HG03103 (cell line): ENCODE measurements at regions not wholly inside any gene's neighbourhood (a gene's known extent, or its start where the extent isn't known, plus 50 kb on each side); places are given as distances from the start of the nearest gene placed in this dataset.

Experiments used
- ATAC-seq: cut with Tn5 transposase; IDR thresholded peaks from one replicate; pipeline ENCODE4 v1.9.1; 2021; ENCODE audit warnings: low read depth; ENCODE audit not compliant: unreplicated experiment

DNA sequence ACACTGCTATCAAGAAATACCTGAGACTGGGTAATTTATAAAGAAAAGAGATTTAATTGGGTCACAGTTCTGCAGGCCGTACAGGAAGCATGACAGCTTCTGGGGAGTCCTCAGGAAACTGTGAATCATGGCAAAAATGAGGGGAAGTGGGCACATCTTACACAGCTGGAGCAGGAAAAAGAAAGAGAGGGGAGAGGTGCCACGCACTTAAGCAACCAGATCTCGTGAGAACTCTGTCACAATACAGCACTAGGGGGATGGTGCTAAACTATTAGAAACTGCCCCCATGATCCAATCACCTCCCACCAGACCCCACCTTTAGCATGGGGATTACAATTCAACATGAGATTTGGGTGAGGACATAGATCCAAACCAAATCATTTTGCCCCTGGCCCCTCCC lies 105.5 kb upstream of the CPLX2 start:
- ATAC-seq: no peak

DNA sequence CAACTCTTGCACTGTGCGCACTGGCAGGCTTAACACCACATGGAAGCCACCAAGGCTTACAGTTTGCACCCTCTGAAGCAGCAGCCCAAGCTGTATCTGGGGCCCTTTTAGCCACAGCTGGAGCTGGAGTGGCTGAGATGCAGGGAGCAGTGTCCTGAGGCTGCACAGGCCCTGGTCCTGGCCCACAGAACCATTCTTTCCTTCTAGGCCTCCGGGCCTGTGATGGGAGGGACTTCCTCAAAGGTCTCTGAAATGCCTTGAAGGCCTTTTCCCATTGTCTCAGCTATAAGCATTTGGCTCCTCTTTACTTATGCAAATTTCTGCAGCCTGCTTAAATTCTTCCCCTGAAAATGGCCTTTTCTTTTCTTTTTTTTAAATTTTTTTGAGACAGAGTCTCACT lies 104.4 kb upstream of the CPLX2 start:
- no peak for ATAC-seq

DNA sequence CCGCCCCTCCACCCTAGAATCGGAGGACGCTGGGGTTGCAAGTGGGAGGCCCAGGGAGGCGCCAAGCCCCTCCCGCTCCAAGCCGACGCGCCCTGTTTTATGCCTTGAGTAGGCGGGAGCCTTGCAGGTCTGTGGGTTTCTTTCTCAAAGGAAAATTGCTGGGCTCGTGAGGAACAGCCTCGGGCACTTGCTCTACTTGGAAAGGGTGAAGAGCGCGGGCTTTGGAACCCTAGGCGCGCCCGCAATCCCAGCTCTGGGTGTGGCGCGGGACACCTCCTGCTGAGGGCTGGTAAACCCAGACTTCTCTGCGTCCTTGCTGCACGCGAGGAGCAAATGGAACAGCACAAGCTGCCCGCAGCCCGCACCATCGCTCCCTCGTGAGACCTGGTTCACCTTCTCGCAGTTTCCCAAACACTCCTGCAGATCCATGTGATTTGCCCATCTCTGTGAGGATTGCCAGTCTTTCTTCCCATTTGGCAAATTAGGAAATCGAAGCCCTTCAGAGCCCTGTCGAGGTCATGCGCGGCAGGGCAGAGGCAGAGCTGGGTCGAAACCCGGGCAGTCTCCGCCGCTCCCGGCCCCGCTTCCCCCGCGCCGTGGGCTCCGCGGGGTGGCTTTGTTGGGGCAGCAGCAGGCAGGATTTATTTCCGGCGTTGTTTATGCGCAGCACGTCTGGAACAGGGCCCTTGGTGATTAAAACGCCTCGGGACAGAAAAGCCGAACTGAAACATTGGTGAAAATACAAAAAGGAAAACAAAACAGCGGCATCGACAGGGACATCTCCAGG lies 98.4 kb upstream of the CPLX2 start:
- ATAC-seq: no peak

DNA sequence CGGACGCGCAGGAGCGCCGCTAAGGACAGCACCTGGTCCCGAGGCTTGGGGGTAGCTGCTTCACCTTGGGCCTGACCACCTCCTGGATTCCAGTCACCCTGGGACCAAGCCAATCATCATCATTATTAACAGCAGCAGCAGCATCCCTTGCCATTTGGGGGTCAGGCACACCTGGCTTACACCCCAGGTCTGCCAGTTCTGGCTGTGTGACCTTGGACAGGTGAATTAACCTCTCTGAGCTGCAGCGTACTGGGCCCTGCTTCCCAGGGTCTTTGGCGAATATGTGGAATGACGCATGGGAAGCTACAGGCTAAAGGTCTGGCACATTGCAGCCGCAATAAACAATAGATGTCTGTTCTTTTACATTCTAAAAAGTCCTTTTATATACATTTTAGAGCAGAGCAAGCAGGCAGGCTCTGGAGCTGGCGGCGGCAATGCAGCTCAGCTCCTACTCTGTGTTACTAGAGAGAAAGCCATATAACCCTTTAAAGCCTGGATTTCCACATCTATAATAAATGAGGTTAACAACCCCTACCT lies 97.8 kb upstream of the CPLX2 start:
- ATAC-seq: no peak

DNA sequence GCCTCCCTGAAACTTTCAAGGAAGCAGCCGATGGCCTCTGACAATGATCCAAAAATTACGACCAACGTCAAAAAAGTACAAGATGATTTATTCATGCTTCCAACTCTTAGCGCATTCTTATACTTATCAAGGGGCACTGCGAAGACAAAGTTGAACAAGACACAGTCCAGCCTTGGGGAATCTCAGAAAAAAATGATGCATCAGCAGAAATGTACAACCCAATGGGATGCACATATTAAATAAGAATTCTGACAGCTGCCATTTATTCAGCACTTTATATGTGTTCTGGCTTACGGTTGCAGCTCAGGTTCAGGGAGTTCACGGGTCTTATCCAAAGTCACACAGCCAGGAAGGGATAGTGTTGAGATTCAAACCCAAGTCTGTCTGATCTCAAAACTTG lies 96.0 kb upstream of the CPLX2 start:
- ATAC-seq: no peak

DNA sequence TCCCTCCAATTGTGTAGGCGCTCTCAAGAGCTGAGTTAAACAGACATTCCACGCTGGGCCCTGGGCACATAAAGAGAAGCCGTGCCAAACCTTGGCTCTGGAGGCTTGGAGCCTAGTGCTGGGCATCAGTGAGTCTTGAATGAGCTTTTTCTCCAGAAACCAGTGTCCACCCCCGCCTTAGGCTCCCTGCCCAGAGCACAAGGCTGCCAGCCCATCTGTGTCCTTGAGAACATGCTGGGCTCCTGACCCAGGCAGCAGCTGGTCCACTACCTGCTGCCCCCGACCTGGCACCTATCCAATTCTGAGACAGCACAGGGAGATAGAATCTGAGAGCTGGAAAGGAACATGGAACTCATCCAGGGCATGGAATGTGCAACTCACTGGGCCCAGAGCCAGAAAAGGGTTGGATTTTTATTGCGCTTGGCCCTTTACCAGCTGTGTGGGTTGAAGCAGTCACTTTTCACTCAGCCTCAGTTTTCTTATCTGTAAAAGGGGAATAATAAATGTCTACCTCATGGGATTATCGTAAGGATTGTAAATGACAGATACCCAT lies 92.4 kb upstream of the CPLX2 start:
- no peak for ATAC-seq

DNA sequence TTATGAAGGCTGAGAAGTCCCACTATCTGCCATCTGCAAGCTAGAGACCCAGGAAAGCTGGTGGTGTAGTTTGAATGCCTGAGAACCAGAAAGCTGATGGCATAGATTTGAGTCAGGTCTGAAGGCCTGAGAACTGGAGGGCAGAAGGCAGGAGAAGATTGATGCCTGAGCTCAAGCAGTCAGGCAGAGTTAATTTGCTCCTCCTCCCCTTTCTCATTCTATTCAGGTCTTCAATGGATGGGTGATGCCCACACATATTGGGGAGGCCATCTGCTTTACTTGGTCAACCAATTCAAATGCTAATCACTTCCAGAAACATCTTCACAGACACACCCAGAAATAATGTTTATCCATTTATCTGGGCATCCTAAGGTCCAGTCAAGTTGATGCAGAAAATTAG lies 87.6 kb upstream of the CPLX2 start:
- ATAC-seq: no peak

DNA sequence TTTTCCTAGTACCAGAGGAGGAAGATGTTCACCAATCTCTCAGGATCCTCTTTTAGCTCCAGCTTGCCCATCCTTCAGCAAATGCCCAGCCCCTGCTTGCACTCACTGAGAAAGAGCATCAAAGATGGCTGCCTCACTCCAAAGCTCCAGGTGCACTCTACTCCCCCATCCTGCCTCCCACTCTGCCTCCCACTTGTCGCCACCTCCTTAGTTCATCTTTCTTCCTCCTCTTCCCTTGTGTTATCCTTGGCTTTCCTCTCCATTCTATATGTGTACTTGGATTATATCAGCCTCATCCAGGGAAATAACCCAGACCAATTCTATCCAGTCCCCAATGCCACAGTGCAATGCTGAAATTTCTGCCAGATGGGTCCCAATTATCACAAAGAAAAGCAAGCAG lies 87.1 kb upstream of the CPLX2 start:
- ATAC-seq: no peak

DNA sequence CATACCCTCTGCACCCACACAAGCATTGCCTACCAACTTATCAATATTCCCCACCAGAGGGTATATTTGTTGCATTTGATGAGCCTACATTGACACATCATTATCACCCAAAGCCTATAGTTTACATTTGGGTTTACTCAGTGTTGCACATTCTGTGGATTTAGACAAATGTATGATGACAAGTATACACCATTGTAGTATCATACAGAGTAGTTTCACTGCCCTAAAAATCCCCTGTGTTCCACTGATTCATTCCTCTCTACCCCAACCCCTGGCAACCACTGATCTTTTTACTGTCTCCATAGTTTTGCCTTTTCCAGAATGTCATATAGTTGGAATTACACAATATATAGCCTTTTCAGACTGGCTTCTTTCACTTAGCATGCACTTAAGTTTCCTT lies 85.7 kb upstream of the CPLX2 start:
- no peak for ATAC-seq

DNA sequence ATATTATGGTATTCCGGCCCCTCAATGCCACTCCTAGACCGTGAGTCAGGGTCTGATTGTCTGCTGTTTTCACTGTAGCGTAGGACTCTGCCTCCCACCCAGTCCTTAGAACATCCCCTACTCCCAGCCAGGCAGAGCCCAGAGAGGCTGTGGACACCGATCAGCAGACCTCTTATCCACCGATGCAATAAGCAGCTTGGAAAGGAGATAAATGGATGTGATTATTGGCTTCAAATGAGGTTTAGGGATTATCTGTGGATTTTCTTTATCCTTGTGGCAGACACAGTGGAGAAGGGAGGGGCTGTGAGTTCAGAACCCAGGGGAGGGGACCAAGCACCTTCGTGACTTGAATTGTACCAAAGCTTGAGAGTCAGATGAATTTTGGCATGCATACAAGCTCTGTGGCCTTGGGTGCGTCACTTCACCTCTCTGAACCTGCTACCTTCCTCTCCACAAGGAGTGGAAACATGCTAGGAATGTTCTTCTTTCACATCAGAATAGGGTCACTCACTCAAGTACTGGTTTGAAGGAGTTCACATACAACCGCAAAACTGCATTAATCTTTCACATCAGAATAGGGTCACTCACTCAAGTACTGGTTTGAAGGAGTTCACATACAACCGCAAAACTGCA lies 83.1 kb upstream of the CPLX2 start:
- no peak for ATAC-seq

DNA sequence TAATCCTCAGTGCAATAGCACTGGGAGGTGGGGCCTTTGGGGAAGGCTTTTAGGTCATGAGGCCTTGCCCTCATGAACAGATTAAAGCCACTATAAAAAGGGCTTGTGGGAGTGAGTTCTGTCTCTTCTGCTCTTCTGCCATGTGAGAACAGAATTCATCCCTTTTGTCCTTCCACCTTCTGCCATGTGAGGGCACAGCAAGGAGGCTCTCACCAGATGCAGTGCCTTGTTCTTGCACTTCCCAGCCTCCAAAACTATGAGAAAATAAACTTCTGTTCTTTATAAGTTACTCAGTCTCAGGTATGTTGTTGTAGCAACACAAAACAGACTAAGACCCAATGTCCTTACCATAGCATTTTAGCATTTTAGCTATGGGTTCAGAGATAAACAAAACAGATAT lies 81.7 kb upstream of the CPLX2 start:
- ATAC-seq: no peak

DNA sequence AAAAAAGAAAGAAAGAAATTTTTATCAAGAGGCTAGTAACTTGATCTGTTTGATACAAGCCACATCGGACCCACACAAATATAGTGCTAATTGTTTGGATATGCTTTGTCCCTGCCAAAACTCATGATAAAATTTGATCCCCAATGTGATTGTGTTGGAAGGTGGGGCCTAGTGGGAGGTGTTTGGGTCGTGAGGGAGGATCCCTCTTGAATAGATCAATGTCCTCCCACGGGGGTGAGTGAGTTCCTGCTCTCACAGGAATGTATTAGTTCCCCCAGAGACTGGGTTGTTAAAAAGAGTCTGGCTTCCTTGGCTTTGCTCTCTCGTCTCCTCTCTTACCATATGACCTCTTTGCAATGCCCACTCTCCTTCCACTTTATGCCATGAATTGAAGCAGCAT lies 80.6 kb upstream of the CPLX2 start:
- no peak for ATAC-seq

DNA sequence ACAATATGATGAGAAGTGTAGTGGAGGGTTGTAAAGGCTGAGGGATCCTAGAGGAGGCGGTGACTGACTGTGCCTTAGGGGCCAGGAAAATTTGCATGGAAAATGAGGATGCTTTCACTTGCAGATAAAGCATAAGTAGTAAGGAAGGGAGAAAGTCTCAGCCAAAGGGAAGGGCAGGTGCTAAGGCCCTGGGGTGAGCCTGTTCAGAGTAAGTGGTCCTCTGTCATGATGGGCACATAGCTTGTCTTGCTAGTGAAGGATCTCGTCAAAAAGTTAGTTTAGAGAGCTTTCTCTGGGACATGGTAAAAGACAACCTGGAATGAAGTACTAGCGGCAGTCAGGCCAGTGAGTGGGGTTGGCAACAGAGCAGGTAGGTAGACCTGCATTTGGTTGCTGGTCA lies 75.4 kb upstream of the CPLX2 start:
- no peak for ATAC-seq

DNA sequence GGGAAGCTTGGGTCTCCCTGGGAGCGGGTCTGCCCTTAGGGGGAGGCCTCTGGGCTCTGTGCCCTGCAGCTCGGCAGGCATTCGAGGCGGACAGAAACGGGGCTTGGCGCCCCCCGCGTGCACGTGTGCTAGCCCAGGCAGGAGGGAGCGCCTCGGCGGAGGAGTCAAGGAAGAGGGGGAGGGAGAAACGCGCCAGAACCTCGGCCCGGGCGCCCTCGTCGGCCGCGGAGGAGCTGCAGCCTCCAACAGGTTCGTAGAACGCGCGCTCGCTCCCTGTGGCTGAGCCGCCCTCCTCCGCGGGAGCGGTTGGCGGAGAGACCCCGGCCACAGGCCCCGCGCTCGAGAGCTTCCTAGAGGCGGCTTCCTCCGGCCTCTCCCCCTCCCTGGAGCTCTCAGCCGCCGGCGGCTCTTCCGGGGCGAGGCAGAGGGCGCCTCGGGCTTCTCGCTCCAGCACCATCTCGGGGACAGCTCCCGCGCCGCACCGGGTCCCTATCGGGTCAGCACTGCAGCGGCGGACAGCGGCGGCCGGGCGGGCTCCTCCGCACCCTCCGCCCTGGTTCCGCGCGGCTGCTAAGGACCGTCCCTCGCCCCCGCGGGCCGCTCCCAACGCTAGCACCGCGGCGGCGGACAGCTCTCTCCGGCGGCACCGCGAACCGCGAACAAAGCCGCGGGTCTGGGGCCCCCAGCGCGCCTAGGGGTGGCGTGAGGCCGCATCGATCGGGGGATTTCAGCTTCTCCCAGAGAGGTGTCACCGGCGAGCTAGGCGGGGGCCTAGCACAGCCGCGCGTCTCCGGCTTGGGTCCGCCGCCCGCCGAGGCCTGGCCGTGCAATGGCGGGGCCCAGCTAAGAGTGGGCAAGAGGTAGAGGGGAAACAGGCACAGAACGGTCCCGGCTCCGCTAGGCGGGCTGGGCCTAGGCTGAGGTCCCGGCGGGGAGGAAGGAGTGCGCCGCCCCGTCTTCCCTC lies 74.6 kb upstream of the CPLX2 start:
- ATAC-seq: peak; percentile 72

DNA sequence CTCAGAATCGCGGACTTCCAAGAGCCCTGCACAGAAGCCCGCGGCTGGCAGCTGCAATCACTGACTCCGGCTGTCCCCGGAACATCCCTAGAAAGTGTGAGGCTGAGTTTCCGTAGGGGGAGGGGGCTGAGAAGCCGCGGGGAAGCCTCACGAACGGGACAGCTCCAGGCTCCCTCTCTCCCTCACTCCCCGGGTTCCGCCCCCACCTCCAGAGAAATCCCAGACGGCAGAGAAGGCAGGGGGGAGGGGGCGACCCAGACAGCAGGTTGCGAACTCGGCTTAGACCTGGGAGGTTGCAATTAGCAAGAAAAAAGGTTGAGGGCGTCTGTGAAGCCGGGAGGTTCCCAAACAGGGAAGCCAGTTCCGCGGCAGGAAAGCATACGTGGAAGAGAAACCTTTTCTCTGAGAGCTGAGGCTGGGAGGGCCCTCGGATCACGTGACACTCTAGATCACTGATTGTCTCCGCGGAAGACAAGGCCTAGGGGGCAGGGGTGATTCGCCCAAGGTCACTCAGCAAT lies 73.8 kb upstream of the CPLX2 start:
- no peak for ATAC-seq

DNA sequence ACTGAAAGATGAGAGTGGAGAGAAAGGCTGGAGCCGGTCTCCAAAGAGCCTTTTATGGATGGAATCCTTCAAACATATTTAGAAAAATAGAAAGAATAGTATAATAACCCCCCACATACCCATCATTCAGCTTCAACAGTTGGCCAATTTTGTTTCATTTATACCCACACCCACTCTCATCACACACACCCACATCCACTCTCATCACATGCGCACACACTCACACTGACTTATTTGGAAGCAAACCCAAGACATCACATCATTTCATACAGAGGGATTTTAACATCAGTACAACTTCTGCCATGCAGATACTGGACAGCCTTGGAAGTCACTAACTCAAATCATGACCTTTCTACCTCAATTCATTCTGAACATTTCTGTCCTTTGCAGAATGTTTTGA lies 72.8 kb upstream of the CPLX2 start:
- ATAC-seq: no peak

DNA sequence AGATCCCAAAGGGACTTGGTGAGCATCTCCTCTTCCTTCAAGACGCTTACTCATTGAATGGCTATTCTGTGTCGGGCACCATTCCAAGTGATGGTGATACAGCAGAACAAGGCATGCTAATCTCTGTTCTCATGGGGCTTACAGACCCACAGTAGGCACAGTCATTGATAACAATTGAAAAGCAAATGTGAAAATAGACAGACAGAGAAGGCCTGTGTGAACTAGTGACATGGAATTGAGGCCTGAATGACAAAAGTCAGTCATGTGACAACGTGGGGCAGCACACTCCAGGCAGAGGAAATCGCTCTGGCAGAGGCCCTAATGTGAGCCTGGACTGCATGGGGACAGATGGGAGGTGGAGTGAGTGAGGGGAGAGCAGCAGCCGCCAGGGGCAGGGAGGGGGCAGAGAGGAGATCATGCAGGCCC lies 70.7 kb upstream of the CPLX2 start:
- ATAC-seq: no peak

DNA sequence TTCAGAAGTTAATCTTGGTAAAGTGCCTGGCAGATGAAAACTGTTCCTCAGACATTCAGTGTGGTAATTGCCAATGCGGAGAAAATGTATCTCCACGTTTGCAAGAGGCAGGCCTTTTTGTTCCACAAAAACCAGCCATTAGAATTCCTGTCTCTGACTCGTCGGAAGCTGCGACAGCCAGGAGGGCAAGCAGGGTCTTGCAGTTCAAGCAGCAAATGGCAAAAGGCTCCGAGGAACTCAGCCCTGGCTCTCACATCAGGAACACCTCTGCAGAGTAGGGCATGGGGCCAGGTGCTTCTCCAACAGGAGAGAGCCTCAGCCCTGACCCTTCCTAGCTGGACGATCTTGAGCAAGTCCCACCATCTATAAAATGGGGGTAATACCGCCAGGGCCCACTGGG lies 69.0 kb upstream of the CPLX2 start:
- no peak for ATAC-seq

DNA sequence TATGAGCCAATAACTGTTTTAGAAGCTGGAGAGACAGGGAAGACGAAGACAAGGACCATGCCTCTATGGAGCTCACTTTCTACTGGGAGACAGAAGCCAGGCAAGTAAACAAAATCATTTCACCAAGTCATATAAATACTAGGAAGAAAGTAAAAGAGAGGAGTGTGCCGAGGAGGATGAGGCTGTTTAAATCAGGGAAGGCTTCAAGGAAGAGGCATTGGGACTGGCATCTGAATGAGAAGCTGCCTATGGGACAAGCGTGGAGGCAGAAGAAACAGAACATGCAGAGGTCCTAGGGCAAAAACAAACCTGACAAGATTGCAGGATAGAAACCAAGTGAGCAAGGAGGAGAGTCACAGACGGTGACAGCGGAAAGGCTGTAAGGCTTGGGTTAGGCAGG lies 68.1 kb upstream of the CPLX2 start:
- ATAC-seq: no peak

DNA sequence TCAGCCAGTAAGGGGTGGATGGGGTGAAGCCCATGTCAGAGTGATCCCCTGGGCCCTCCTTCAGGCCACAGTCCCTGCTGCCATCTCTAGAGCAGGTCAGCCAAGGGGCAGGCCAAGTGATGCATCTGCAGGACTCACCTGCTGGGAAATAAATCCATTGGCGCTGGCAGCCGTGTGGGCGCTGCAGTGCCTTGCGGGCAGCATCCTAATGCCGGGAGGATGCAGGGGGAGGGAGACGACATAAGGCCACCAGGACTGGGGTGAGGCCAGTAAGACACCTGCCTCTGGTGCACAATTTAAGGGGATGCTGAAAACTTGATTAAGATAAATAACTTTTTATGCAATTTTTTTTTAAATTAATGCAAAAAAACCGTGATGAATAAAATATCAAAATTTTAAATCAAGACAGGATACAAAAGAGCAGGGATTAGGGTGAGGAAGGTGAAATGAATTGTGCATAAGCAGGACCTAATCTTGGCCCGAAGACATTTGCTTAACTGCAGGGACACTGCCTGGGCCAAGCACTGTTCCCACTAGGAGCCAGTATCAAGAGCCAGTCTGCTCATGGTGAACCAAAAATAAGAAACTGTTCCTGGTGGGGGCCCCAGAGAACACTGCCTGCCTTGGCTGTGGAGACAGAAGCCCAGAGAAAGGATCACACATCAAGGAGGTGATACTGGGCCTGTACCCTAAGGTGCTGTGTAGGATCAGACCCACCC lies 67.5 kb upstream of the CPLX2 start:
- ATAC-seq: no peak
